HG03457 (cell line): ENCODE measurements at regions not wholly inside any gene's neighbourhood (a gene's known extent, or its start where the extent isn't known, plus 50 kb on each side); places are given as distances from the start of the nearest gene placed in this dataset.

ENCODE experiments used
- ATAC-seq: cut with Tn5 transposase; IDR thresholded peaks from one replicate; pipeline ENCODE4 v1.9.1; 2021; ENCODE audit warnings: moderate number of reproducible peaks; ENCODE audit not compliant: unreplicated experiment

DNA sequence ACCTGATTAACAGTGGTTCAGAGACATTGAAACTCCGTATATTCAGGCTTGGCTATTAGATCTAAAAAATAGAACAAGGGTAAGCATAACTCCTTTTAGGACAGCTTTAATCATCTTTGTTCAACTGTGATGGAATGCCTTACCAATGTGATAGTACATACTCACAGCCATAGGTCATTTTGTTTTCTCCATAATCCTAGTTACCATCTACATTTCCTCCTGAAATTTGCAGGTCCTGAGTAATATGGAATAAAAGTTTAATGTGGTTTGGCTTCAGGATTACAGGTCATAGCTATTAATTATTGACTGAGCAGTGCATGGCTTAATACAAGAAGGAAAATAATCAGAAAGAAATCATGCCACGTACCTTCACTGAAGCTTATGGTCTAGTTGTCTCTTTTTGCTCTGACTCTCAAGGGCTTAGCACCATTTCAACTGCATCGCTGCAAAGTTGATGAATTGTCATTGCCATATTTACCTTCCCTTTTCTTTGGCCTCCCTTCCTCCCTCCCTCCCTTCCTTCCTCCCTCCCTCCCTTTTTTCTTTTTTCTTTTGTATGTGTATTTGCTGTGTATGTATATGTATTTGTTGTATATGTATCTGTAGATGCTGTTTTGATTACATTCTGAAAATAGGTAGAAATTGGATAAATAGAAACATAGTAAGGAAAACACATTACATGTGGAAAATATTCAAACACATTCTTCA is 250.9 kb upstream of the ZNF608 start:
- ATAC-seq, result no peak

- no peak for ATAC-seq
Measured at GRCh38 chr5:124998520-124998919, 252.1 kb upstream of the ZNF608 start.

DNA sequence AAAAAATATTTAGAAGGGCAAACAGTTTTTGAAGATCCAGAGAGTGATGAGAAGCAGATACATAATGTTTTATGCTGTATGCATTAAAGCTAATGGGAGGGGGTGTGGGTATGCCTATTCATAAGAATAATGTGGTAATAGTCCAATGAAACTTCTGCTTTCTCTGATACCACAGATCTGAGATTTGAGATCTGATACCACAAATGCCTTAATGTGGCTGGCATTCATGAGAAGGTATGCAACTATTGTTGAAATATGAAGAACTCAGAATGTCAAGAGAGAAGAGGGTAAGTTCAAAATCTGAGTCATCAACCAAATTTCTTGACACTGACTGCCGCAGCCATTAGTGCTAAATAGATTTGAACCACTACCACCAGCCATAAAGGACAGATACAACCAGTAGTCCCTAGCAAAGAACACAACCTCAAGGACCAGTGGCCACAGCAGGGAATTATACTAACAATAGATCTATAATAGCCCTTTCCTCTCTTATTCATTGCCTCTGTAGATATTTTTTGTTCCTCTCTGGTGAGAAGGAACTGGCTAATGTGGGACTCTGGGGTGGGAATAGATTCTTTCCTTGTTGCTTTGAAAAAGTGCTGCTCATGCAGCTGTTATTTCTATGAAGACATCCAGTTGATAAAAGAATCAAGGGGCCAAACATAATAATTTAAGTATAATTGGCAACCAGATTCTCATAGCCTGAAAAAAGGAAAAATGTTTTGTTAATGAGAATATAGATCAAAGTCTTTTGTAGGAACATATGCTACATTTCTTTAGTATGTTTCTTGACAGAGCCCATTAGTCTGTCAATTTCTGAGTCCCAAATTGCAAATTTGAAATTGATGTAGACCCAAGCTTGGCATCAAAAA is 256.5 kb upstream of the ZNF608 start:
- ATAC-seq, result no peak

- no peak for ATAC-seq
Measured at GRCh38 chr5:125004009-125004408, 257.6 kb upstream of the ZNF608 start.

GRCh38 chr5:125005266-125005665 is 258.8 kb upstream of the ZNF608 start:
- no peak for ATAC-seq

GRCh38 chr5:125006011-125006685 is 259.7 kb upstream of the ZNF608 start:
- ATAC-seq, result peak; percentile 43

GRCh38 chr5:125010356-125010755 is 263.9 kb upstream of the ZNF608 start:
- no peak for ATAC-seq

- no peak for ATAC-seq
Measured at GRCh38 chr5:125011014-125011413, 264.6 kb upstream of the ZNF608 start.

DNA sequence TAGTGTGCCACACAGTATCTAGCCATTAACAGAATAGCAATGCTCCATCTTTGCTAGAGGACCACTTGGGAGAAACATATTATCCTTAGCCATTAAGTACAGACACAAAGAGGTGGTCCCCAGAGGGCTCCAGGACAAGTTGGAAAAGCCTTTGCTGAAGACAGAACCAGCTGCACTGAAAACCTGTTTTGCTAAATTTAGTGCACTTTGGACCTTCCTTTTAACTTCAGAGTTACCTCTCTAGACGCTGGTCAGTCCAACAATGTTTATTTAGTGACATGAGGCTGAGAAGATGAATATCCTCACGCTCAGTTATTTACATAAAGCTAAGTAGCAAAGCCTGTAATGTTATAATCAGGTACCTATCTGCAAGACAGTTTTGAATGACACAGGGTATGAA is 265.0 kb upstream of the ZNF608 start:
- no peak for ATAC-seq

DNA sequence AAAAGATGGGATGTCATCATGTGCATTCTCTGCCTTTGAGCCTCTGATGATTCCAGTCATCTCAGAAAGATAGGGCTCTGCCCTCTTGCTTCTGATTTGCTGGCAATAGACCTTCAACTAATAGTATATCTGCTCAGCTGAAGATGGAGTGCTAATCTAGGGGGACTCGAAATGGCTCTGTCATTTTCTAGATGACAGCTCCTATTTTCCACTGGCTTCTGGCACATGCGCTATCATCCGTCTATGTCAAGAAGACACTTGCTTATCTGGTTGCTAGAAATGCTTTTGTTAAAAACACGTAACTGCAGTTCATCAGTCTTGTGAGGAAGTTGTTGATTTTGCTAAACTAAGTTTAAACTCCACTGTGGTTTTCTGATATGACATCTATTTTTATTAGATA is 265.5 kb upstream of the ZNF608 start:
- no peak for ATAC-seq

GRCh38 chr5:125012727-125013451 is 266.4 kb upstream of the ZNF608 start:
- no peak for ATAC-seq

- no peak for ATAC-seq
Measured at GRCh38 chr5:125014202-125014601, 267.8 kb upstream of the ZNF608 start.

- ATAC-seq, result no peak
Measured at GRCh38 chr5:125017796-125018195, 271.4 kb upstream of the ZNF608 start.

- no peak for ATAC-seq
Measured at GRCh38 chr5:125023673-125024072, 277.2 kb upstream of the ZNF608 start.

- no peak for ATAC-seq
Measured at GRCh38 chr5:125026867-125027731, 280.7 kb upstream of the ZNF608 start.

- no peak for ATAC-seq
Measured at GRCh38 chr5:125032286-125032685, 285.8 kb upstream of the ZNF608 start.

GRCh38 chr5:125033602-125034001 is 287.2 kb upstream of the ZNF608 start:
- ATAC-seq, result no peak

GRCh38 chr5:125034331-125034730 is 287.9 kb upstream of the ZNF608 start:
- no peak for ATAC-seq

DNA sequence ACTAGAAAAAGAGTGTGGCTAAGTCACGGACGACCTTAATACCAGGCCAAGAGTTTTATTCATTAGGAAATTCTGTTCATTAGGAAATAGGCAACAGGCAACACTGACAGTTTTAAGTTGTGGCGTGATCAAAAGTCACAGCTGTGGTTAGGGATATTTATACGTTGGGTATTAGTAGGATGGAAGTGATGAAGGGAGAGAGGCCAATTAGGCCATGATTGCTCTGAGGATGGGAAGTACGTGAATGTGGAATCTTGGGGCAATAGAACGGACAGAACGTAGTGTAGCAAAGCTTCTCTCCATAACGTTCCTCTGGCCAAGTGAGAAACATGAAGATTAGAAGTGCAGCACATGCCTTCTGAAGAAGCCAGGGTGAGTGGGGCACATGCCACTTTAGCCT is 290.1 kb upstream of the ZNF608 start:
- ATAC-seq, result no peak

DNA sequence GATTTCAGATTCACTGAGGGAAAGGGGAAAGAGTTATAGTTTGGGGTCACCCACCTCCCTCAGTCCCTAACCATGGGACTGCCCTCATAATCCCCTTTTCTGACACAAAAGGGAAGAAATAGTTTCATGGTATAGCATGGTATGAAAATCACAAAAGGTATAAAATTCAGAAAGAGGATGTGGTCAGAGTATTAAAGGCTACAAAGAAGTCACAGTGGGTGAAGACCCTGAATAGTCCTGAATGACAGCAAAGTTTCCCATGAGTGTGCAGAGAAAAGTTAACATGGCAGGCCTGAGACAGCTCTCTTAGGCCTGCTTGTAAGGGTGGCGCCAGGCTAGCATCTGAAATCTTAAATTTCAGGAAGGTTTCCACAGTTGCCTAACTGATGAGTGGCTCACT is 290.6 kb upstream of the ZNF608 start:
- ATAC-seq, result no peak
